Breast epithelium (tissue), 3 donors: ENCODE measurements at regions not wholly inside any gene's neighbourhood (a gene's known extent, or its start where the extent isn't known, plus 50 kb on each side); places are given as distances from the start of the nearest gene placed in this dataset.

Experiments used
- POLR2A ChIP-seq: fragments of 450-650 bp; IDR thresholded peaks from one replicate; pipeline ENCODE4 v1.6.1; 2016; ENCODE audit warnings: antibody characterized with exemption, mild to moderate bottlenecking, moderate library complexity
- POLR2AphosphoS5 ChIP-seq, 3 donors: sonication (generic); formaldehyde crosslinking; IDR thresholded peaks; one replicate each; pipeline ENCODE4 v1.6.1; 2017; ENCODE audit warnings: antibody characterized with exemption in 3 of 3
- TF ChIP-seq, protein P1 (sequence below), 3 donors: fragments of 450-650 bp; IDR thresholded peaks; one replicate each; pipeline ENCODE4 v1.5.1; 2016 to 2017; ENCODE audit warnings: antibody characterized with exemption in 3 of 3, mild to moderate bottlenecking in 3 of 3, moderate library complexity in 3 of 3

DNA sequence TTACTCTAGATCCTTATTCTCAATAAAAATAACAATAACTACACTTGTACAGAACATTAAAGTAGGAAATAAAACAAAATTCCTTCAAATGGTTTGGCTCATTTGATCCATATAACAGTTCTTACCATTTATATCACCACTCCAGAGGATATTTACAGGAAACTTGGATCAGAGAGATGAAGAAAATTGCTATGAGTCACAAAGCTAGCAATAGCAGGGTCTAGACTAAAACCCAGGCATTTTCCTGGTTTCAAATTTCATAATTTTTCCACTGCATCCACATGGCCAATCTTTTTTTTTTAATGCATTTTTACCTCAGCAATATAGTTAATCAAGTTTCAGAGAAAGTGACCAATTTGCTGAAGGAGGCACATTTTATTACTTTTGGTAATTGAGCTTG is 299.2 kb downstream of the ELAVL2 start:
- TF ChIP-seq, protein P1, sequence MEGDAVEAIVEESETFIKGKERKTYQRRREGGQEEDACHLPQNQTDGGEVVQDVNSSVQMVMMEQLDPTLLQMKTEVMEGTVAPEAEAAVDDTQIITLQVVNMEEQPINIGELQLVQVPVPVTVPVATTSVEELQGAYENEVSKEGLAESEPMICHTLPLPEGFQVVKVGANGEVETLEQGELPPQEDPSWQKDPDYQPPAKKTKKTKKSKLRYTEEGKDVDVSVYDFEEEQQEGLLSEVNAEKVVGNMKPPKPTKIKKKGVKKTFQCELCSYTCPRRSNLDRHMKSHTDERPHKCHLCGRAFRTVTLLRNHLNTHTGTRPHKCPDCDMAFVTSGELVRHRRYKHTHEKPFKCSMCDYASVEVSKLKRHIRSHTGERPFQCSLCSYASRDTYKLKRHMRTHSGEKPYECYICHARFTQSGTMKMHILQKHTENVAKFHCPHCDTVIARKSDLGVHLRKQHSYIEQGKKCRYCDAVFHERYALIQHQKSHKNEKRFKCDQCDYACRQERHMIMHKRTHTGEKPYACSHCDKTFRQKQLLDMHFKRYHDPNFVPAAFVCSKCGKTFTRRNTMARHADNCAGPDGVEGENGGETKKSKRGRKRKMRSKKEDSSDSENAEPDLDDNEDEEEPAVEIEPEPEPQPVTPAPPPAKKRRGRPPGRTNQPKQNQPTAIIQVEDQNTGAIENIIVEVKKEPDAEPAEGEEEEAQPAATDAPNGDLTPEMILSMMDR (IDR thresholded peaks at IDR 0.05): no peak
- TF ChIP-seq POLR2AphosphoS5 (IDR thresholded peaks at IDR 0.05): no peak
- no peak for TF ChIP-seq POLR2A
